22Rv1 (cell line): ENCODE measurements at regions not wholly inside any gene's neighbourhood (a gene's known extent, or its start where the extent isn't known, plus 50 kb on each side); places are given as distances from the start of the nearest gene placed in this dataset.

Experiments used
- ZFX ChIP-seq: fragments of 450-650 bp; IDR thresholded peaks from 2 replicates; pipeline ENCODE4 v1.6.1; 2017; ENCODE audit warnings: antibody characterized with exemption, borderline replicate concordance
- TF ChIP-seq, protein P1 (sequence below): fragments of 450-650 bp; IDR thresholded peaks from 2 replicates; pipeline ENCODE4 v1.5.1; 2017; ENCODE audit warnings: mild to moderate bottlenecking

DNA sequence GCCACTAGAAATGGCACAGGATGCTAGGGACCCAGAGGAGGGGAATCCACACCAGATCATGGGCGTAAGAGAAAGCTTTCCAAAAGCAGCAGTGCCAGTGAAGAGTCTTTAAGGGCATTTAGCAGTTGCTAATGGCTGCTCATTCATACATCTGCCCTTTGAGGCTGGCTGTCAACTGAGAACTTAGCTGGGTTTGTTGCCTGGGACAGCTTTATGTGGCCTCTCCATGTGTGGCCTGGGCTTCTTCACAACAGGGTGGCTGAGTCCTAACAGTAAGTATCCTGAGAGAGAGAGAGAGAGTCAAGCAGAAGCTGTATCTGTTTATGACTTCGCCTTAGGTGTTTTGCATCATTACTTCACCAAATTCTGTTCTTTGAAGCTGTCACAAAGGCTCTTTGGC lies 286.1 kb upstream of the KCNJ16 start:
- TF ChIP-seq, protein P1, sequence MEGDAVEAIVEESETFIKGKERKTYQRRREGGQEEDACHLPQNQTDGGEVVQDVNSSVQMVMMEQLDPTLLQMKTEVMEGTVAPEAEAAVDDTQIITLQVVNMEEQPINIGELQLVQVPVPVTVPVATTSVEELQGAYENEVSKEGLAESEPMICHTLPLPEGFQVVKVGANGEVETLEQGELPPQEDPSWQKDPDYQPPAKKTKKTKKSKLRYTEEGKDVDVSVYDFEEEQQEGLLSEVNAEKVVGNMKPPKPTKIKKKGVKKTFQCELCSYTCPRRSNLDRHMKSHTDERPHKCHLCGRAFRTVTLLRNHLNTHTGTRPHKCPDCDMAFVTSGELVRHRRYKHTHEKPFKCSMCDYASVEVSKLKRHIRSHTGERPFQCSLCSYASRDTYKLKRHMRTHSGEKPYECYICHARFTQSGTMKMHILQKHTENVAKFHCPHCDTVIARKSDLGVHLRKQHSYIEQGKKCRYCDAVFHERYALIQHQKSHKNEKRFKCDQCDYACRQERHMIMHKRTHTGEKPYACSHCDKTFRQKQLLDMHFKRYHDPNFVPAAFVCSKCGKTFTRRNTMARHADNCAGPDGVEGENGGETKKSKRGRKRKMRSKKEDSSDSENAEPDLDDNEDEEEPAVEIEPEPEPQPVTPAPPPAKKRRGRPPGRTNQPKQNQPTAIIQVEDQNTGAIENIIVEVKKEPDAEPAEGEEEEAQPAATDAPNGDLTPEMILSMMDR = no peak
- no peak for TF ChIP-seq ZFX
